ENCODE measurements at regions not wholly inside any gene's neighbourhood (a gene's known extent, or its start where the extent isn't known, plus 50 kb on each side); places are given as distances from the start of the nearest gene placed in this dataset.

DNA sequence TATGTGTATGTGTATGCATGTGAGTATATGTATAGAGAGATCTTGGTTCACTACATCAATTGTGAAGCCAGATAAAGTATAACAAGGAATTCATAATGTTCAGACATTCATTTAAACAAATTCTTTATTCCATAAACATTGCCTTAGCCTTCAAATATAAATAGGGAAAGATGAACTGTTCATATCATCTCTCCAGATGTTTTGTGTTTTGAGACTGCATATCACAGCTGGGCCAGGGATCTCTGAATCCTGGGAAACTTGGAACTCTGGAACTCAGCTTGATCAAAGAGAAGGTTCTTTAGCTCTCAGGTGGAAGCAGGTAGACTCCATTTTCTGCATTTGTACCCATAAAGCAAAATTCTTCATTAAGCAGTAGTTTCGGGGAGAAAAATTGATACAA, 272.6 kb upstream of the ETAA1 start:
- no peak for TF ChIP-seq GATA3 (IDR thresholded peaks at IDR 0.05; ENCODE audit: low read depth, low read length)
- no peak for TF ChIP-seq GATA2 (IDR thresholded peaks at IDR 0.05; ENCODE audit: low read depth, low read length)

Data from SH-SY5Y (cell line).